Activated gamma-delta T cell (primary cell): ENCODE measurements at regions not wholly inside any gene's neighbourhood (a gene's known extent, or its start where the extent isn't known, plus 50 kb on each side); places are given as distances from the start of the nearest gene placed in this dataset.
"Not testable (repeated sequence)": the region's sequence is repeated elsewhere in the genome, so short reads cannot be mapped to it uniquely, and the experiment has no call there.

Experiments used
- DNase-seq: peaks from one replicate; lab custom pipeline; 2025; lab: John Stamatoyannopoulos, UW

DNA sequence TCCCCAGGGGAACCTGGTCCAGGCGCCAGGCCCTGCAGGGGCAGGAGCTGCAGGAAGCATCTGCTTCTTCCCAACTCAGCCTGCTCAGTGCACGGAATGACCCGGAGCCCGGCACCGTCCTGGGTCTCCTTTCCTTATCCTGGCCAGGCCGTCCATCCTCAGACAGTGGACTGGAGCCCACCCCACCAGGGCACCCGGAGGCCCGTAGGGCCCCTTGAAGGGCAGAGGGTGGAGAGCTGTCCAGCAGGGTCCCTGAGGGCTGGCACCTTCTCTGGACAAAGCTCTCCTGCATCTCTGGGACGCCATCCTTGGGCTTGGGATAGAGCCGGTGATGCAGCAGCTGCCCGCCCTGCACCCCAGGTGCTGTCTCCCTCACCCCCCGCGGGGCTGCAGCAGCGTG is 207.9 kb downstream of the TMEM121 start:
- DNase-seq, result not testable (repeated sequence)

DNA sequence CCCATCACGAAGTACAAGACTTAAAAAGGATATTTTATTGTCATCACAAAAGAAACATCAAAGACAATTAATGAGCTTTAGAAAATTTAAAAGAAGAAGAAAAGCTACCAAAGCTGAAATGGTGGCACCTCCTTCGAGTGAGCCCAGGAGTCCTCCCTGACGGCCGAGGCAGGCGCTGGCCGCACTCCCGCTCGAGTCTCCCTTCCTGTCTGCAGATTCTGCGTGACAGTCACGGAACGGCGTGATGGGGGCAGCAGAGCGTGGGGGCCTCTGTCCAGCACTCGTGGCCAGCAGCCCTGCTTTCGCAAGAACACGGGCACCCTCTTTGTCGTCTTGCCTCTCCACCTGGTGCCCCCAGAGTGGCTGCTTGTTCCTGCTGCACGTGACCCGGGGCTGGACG is 209.9 kb downstream of the TMEM121 start:
- not testable (repeated sequence) for DNase-seq

- no peak for DNase-seq
These were observed 211.3 kb downstream of the TMEM121 start for GRCh38 chr14:105737504-105738246.

GRCh38 chr14:105738638-105739037 is 212.3 kb downstream of the TMEM121 start:
- DNase-seq, result no peak

GRCh38 chr14:105739331-105740102 is 213.1 kb downstream of the TMEM121 start:
- no peak for DNase-seq

DNA sequence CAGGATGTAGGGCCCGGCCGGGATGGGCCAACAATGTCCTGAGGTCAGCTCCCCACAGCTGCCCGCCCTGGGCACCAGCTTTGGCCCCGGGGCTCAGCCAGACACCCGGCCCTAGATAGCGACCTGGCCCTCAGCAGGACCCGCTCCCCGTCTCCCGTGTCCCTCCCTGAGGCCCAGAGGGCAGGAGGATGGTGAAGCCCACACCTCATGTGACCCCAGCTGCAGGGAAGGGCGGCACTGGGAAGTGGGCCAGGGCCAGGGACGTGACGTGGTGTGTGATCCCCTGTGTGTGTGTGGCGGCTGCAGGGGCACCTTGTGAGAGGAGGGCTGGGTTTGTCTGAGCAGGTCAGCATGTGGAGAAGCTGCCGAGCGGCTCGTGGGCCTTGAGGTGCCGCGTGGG is 213.9 kb downstream of the TMEM121 start:
- not testable (repeated sequence) for DNase-seq

DNA sequence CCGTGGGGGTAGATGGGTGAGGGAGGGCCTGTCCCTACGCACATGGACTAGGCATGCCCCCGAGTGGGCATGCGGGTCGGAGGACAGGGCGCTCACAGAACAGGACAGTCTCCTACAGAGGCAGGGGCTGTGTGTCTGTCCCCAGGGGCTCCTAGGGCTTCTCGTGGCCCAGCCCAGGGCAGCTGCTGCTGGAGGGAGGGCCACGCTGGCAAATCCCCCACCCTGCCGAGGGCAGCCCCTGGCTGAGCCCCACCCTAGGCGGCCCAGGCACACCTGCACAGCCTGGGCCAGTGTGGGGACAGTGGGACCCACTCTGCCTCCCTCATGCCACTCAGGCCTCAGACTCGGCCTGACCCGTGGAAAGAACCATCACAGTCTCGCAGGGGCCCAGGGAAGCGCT is 214.6 kb downstream of the TMEM121 start:
- DNase-seq, result not testable (repeated sequence)

DNA sequence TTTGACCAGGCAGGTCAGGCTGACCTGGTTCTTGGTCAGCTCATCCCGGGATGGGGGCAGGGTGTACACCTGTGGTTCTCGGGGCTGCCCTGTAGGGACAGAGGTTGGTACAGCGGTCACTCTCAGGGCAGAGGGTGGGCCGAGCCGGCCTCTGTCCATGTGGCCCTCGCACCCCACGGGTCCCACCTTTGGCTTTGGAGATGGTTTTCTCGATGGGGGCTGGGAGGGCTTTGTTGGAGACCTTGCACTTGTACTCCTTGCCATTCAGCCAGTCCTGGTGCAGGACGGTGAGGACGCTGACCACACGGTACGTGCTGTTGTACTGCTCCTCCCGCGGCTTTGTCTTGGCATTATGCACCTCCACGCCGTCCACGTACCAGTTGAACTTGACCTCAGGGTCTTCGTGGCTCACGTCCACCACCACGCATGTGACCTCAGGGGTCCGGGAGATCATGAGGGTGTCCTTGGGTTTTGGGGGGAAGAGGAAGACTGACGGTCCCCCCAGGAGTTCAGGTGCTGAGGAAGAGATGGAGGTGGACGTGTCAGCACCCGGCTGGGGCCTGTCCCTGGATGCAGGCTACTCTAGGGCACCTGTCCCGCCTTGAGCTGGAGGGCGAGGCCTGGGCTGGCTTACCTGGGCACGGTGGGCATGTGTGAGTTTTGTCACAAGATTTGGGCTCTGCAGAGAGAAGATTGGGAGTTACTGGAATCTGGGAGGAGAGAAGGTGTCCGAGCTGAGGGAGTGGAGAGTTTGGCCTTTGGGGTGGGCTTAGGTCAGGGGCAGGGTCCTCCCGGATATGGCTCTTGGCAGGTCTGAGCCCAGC is 215.5 kb downstream of the TMEM121 start:
- not testable (repeated sequence) for DNase-seq

DNA sequence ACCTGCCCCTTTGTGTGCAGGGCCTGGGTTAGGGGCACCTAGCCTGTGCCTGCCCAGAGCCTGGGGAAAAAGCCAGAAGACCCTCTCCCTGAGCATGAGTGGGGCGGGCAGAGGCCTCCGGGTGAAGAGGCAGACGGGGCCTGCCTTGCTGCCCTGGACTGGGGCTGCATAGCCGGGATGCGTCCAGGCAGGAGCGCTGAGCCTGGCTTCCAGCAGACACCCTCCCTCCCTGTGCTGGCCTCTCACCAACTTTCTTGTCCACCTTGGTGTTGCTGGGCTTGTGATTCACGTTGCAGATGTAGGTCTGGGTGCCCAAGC is 216.1 kb downstream of the TMEM121 start:
- no peak for DNase-seq

DNA sequence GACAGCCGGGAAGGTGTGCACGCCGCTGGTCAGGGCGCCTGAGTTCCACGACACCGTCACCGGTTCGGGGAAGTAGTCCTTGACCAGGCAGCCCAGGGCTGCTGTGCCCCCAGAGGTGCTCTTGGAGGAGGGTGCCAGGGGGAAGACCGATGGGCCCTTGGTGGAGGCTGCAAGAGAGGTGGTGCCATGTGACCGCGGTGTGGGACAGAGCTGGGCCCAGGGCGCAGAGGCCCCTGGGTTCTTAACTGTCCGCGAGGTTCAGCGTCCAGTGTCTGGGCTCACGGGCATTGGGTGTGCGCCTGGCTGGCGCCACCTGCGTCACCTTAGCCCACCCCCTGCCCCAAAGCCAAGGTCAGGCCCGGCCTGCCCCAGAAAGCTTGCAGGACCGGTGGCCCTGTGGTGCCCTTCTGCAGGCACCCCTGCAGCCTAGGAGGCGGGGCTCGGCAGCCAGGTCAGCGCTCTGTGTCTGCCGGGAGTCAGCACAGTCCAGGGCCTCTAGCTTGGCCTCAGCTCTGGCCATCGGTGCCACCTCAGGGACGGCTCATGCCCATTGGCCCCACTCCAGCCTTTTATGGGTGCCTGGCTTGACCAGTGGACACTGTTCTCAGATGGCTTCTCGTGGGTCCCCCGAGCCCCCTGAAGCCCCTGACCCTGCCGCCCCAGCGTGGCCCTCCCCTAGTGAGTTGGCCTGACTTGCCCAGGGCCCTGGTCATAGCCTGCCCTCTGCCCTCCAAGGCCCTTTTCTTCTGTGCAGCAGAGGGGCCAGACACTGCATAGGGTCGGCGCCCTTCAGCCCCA is 216.7 kb downstream of the TMEM121 start:
- DNase-seq, result not testable (repeated sequence)

DNA sequence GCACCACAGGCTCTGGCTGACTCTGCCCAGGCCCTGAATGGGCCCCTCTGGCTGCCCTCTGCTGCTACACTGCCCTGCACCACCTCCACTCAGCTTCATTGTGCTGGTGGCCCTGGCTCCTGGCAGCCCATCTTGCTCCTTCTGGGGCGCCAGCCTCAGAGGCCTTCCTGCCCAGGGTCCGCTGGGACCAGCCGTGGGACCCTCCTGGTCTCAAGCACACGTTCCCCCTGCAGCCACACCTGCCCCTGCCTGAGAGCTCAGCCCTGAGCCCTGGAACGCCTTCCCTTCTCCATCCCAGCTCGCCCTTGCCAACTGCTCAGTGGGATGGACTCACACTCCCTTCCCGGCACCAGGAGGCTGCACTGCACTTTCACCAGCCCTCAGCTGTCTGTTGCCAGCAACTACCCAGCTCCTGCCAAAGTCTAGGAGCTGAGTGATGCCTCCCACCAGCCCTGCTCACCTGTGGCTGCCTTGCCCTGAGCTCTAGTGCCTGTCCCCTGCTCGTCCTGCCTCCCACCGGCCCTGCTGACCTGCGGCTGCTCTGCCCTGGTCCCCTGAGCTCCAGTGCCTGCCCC is 217.9 kb downstream of the TMEM121 start:
- not testable (repeated sequence) for DNase-seq

DNA sequence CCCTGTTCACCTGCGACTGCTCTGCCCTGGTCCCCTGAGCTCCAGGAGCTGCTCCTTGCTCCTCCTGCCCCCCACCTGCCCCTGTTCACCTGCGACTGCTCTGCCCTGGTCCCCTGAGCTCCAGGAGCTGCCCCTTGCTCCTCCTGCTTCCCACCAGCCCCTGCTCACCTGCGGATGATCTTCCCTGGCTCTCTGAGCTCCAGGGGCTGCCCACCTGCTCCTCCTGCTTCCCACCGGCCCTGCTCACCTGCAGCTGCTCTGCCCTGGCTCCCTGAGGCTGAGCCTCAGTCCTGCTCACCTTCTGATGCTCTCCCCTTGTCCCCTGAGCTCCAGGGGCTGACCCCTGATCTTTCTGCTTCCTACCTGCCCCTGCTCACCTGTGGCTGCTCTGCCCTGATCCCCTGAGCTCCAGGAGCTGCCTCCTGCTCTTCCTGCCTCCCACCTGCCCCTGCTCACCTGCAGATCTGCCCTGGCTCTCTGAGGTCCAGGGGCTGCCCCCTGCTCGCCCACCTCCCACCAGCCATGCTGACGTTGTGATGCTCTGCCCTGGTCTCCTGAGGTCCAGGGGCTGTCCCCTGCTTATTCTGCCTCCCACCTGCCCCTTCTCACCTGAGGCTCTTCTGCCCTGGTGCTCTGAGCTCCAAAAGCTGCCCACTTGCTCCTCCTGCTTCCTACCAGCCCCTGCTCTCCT is 219.2 kb downstream of the TMEM121 start:
- no peak for DNase-seq

- no peak for DNase-seq
These were observed 219.7 kb downstream of the TMEM121 start for GRCh38 chr14:105746124-105746514.

DNA sequence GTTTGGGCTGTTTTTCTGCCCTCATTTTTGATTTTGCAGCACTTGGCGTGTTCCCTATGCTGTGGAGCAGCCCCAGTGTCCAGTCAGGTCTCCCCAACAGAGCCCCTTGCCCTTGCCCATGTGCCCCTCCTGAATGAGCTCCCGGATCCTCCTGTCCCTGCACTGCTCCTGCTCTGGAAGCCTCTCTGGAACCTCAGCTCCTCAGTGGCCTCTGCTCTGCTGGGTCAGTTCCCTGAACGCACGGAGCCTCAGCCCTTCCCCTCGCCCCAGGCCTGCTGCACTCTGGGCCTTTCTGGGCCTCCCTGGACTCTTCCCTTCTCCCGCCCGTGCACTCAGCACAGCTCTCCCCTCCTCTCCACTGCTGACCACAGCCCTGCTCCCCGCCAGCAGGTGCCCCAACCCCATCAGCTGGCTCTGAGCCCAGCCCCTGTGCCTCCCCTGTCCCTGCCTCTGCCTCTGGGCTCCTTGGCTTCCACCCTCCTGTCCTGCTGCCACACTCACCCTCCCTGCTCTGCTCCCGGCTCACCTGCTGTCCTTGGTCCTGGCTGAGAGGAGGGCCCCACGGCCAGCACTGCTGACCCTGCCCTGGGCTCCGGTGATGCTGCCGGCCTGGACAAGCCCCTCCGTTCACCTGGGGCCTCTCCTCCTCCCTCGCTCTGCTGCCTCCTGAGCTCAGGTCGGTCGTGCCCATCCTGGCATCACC is 220.6 kb downstream of the TMEM121 start:
- DNase-seq, result not testable (repeated sequence)

GRCh38 chr14:105747503-105748203 is 221.3 kb downstream of the TMEM121 start:
- not testable (repeated sequence) for DNase-seq

- DNase-seq, result no peak
These were observed 221.8 kb downstream of the TMEM121 start for GRCh38 chr14:105748204-105748578.

DNA sequence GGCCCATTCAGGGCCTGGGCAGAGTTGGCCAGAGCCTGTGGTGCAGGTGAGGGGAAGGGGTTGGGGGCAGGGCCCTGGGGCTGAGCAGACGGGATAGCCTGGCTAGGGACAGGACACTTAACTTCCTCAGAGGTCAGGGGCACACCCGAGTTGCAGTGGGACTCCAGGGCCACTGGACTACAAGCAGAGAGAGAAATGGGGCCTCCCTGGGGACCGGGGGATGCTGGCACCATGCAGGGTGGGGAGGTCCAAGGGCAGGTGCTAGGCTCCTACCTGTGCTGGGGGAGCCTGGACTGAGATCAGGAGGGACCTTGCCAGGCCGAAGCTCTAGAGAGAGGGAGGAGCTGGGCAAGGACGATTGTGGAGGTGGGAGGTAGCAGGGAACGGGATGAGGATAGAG is 222.3 kb downstream of the TMEM121 start:
- not testable (repeated sequence) for DNase-seq

DNA sequence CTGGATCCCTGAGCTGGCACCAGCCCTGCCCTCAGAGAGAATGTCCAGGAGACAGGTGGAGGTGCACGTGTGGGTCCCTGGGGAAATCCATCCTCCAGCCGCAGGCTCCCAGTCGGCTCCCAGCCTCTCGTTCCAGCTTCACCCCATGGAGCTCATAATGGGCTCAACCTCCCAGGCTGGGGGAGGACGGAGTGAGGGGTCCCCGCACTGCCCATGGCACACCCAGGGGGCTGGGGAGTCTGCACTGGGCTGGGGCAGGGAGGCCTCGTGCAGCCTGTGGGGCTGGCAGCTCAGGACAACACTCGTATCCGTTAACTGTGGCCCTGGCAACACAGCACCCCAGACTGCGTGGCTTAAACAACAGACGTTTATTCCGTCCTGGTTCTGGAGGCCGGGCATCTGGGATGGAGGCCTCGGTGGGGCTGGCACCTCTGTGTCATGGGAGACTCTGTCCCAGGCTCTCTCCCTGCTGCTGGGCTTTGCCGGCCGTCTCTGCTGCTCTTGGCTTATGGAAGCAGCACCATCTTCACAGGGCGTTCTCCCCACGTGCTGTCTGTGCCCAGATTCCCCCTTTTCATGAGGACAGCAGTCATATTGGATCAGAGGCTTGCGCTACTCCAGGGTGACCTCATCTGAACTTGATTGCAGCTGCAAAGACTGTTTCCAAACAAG is 223.6 kb downstream of the TMEM121 start:
- not testable (repeated sequence) for DNase-seq

GRCh38 chr14:105751291-105751751 is 224.9 kb downstream of the TMEM121 start:
- not testable (repeated sequence) for DNase-seq
